Caco-2 (cell line): ENCODE measurements at regions not wholly inside any gene's neighbourhood (a gene's known extent, or its start where the extent isn't known, plus 50 kb on each side); places are given as distances from the start of the nearest gene placed in this dataset.
"Not testable (repeated sequence)": the region's sequence is repeated elsewhere in the genome, so short reads cannot be mapped to it uniquely, and the experiment has no call there.

Source experiments
- BruUV-seq: library from RNA; stranded (reverse); fragments of 400-500 nt; replicated peaks from 2 replicates; lab custom pipeline; 2021; lab: Mats Ljungman, UMichigan
- CTCF ChIA-PET: fragments of 300-600 bp; sonication (Branson Sonifier 250); formaldehyde crosslinking; loops from one replicate; lab custom pipeline; 2022; ENCODE audit warnings: antibody characterized with exemption; lab: Charles Lee
- POLR2A ChIA-PET: fragments of 300-600 bp; sonication (Branson Sonifier 250); formaldehyde crosslinking; loops from one replicate; lab custom pipeline; 2022; ENCODE audit warnings: antibody characterized with exemption; lab: Charles Lee
- DNase-seq, 2 experiments: peaks; one replicate each; pipeline versions ENCODE4 v3.0.0 to v3.0.0-alpha.2; 2020 to 2022
- H3K27me3 ChIP-seq: replicated peaks from 2 replicates; pipeline ENCODE4 v1.6.0; 2011; ENCODE audit warnings: low read length; ENCODE audit not compliant: control insufficient read depth, insufficient read depth
- H3K36me3 ChIP-seq: 2 replicates; pipeline ENCODE4 v1.5.1; 2011; ENCODE audit warnings: low read length; ENCODE audit not compliant: control insufficient read depth, insufficient read depth
- H3K4me1 ChIP-seq: fragments of 250-450 bp; sonication (Bioruptor Pico); 2 replicates; pipeline ENCODE4 v1.5.1; 2020; ENCODE audit warnings: mild to moderate bottlenecking
- H3K4me3 ChIP-seq: 2 replicates; pipeline ENCODE4 v1.5.1; 2011; ENCODE audit warnings: low read depth, mild to moderate bottlenecking, control low read depth, low read length
- H3K9me3 ChIP-seq: fragments of 250-450 bp; sonication (Bioruptor Pico); 2 replicates; pipeline ENCODE4 v1.5.1; 2020; ENCODE audit warnings: mild to moderate bottlenecking, moderate library complexity
- H3K27ac Mint-ChIP-seq: one replicate; pipeline ENCODE4 v1.8.0; 2022; ENCODE audit warnings: mixed read lengths; ENCODE audit not compliant: unreplicated experiment
- H3K27me3 Mint-ChIP-seq: one replicate; pipeline ENCODE4 v1.8.0; 2022; ENCODE audit warnings: mixed read lengths; ENCODE audit not compliant: insufficient read depth, unreplicated experiment
- H3K36me3 Mint-ChIP-seq: one replicate; pipeline ENCODE4 v1.8.0; 2022; ENCODE audit warnings: mild to moderate bottlenecking, mixed read lengths; ENCODE audit not compliant: insufficient read depth, unreplicated experiment
- H3K4me1 Mint-ChIP-seq: one replicate; pipeline ENCODE4 v1.8.0; 2022; ENCODE audit warnings: low read depth, mixed read lengths; ENCODE audit not compliant: unreplicated experiment
- H3K4me3 Mint-ChIP-seq: one replicate; pipeline ENCODE4 v1.8.0; 2022; ENCODE audit warnings: mild to moderate bottlenecking, moderate library complexity, mixed read lengths; ENCODE audit not compliant: unreplicated experiment
- H3K9me3 Mint-ChIP-seq: one replicate; pipeline ENCODE4 v1.8.0; 2022; ENCODE audit warnings: mixed read lengths; ENCODE audit not compliant: unreplicated experiment
- CTCF ChIP-seq, 2 experiments: fragments of 200-600 bp in 1 of 2; IDR thresholded peaks; 1 replicate in 1 of 2; 2 replicates in 1 of 2; pipeline versions ENCODE4 v1.5.1 to v1.8.0; 2011 to 2022; ENCODE audit warnings: antibody characterized with exemption in 1 of 2, control low read depth in 1 of 2, inconsistent platforms in 1 of 2, low read depth in 1 of 2, low read length in 1 of 2, mild to moderate bottlenecking in 1 of 2, moderate library complexity in 1 of 2; ENCODE audit not compliant: insufficient read depth in 1 of 2, severe bottlenecking in 1 of 2, unreplicated experiment in 1 of 2
- intact Hi-C: fragments of 100-400 bp; cut with micrococcal nuclease; formaldehyde crosslinking; loops from one replicate; pipeline ENCODE4 v1.10.0; 2022; ENCODE audit not compliant: unreplicated experiment

- ChIA-PET POLR2A (no interaction called here), CTCF (no interaction called here)
- TF ChIP-seq CTCF (IDR thresholded peaks at IDR 0.05; ENCODE audit: insufficient read depth in 1 of 2, low read depth in 1 of 2, low read length in 1 of 2, severe bottlenecking in 1 of 2, unreplicated experiment in 1 of 2), result no peak
- no peak overlapping the region for H3K4me3 Mint-ChIP-seq
- BruUV-seq, result no TSS peak
- H3K27me3 ChIP-seq, result no peaks in the 10 kb centered on the region
- no peaks in the 10 kb centered on the region for H3K36me3 ChIP-seq
- no peaks in the 10 kb centered on the region for H3K9me3 Mint-ChIP-seq
- H3K4me1 Mint-ChIP-seq, result peaks cover 9% of the 10 kb centered on the region
- H3K4me3 ChIP-seq, result no peak overlapping the region
- H3K4me1 ChIP-seq, result peaks cover 7% of the 10 kb centered on the region
- no peak overlapping the region for H3K27ac Mint-ChIP-seq
- DNase-seq, result no peak
- no peaks in the 10 kb centered on the region for H3K27me3 Mint-ChIP-seq
- H3K36me3 Mint-ChIP-seq, result no peaks in the 10 kb centered on the region
- intact Hi-C loops, result loop anchor here (10.0 kb wide), 2 partner anchors 645 to 775 kb away; partner anchors contain the start of gene ZMIZ1
- 0 out of 2 replicates have a peak, but pooled peaks cover 5% of the 10 kb centered on the region for H3K9me3 ChIP-seq
Measured at GRCh38 chr10:78419481-78420265, 386.0 kb downstream of the RPS24 start.

GRCh38 chr10:78420946-78421735 is 387.5 kb downstream of the RPS24 start:
- peaks cover 4% of the 10 kb centered on the region for H3K4me1 Mint-ChIP-seq
- H3K9me3 Mint-ChIP-seq, result no peaks in the 10 kb centered on the region
- ChIA-PET CTCF (no interaction called here), POLR2A (no interaction called here)
- DNase-seq, result no peak
- Histone ChIP-seq H3K4me1 (peaks cover 4% of the 10 kb centered on the region), H3K4me3 (no peak overlapping the region), H3K9me3 (0 out of 2 replicates have a peak, but pooled peaks cover 5% of the 10 kb centered on the region), H3K27me3 (no peaks in the 10 kb centered on the region), H3K36me3 (no peaks in the 10 kb centered on the region)
- no peak overlapping the region for H3K4me3 Mint-ChIP-seq
- BruUV-seq, result no TSS peak
- no peaks in the 10 kb centered on the region for H3K27me3 Mint-ChIP-seq
- no peaks in the 10 kb centered on the region for H3K36me3 Mint-ChIP-seq
- TF ChIP-seq CTCF (IDR thresholded peaks at IDR 0.05; ENCODE audit: insufficient read depth in 1 of 2, low read depth in 1 of 2, low read length in 1 of 2, severe bottlenecking in 1 of 2, unreplicated experiment in 1 of 2), result no peak
- no peak overlapping the region for H3K27ac Mint-ChIP-seq
- intact Hi-C loops, result loop anchor here (10.0 kb wide), 2 partner anchors 644 to 774 kb away; partner anchors contain the start of gene ZMIZ1

- CTCF ChIA-PET, H3K36me3 ChIP-seq, BruUV-seq: not testable (repeated sequence)
Measured at GRCh38 chr10:78424050-78424449, 390.4 kb downstream of the RPS24 start.

More at GRCh38 chr10:78424050-78424449, 390.4 kb downstream of the RPS24 start:
- H3K9me3 ChIP-seq, H3K27me3 ChIP-seq, POLR2A ChIA-PET, DNase-seq, H3K4me3 ChIP-seq, H3K27ac Mint-ChIP-seq, H3K4me3 Mint-ChIP-seq, H3K9me3 Mint-ChIP-seq, H3K36me3 Mint-ChIP-seq, H3K4me1 ChIP-seq, H3K4me1 Mint-ChIP-seq, H3K27me3 Mint-ChIP-seq: not testable (repeated sequence)
- intact Hi-C loops, result loop anchor here (1.0 to 10.0 kb wide), 4 partner anchors 165 to 771 kb away; partner anchors contain the start of gene ZMIZ1
